Spleen (tissue), 7 donors: ENCODE measurements at regions not wholly inside any gene's neighbourhood (a gene's known extent, or its start where the extent isn't known, plus 50 kb on each side); places are given as distances from the start of the nearest gene placed in this dataset.

Experiments used
- CTCF ChIP-seq, 11 experiments: fragments of 200-600 bp in 7 of 11; fragments of 450-650 bp in 4 of 11; sonication (generic) in 4 of 11; IDR thresholded peaks in 8 of 11; conservative IDR thresholded peaks in 3 of 11; 1 replicate in 7 of 11; 2 replicates in 4 of 11; pipeline versions ENCODE4 v1.4.0 to v1.8.0; 2016 to 2021; ENCODE audit warnings: antibody characterized with exemption in 11 of 11, inconsistent platforms in 4 of 11, mild to moderate bottlenecking in 1 of 11
- POLR2A ChIP-seq, 3 donors: fragments of 450-650 bp; IDR thresholded peaks; one replicate each; pipeline ENCODE4 v1.5.1; 2017; ENCODE audit warnings: antibody characterized with exemption in 3 of 3, mild to moderate bottlenecking in 1 of 3
- POLR2AphosphoS5 ChIP-seq, 3 donors: sonication (generic); formaldehyde crosslinking; IDR thresholded peaks; one replicate each; pipeline ENCODE4 v1.5.1; 2017; ENCODE audit warnings: antibody characterized with exemption in 3 of 3
- donor health status: DM: no; HTN: no; CAD: no; lungs with moderate emphysema.
- donor health status: DM: no; HTN: no; CAD: no.
- donor health status: DM: no; HTN: no; CAD: no.

- TF ChIP-seq CTCF (IDR thresholded peaks at IDR 0.05 in 8 of 11, conservative IDR thresholded peaks at IDR 0.05 in 3 of 11) (no peak), POLR2A (IDR thresholded peaks at IDR 0.05) (no peak), POLR2AphosphoS5 (IDR thresholded peaks at IDR 0.05) (no peak)
Observed at GRCh38 chr4:110904435-110905065, 281.7 kb upstream of the PITX2 start.
